ENCODE measurements at regions not wholly inside any gene's neighbourhood (a gene's known extent, or its start where the extent isn't known, plus 50 kb on each side); places are given as distances from the start of the nearest gene placed in this dataset.

- Mint-ChIP-seq H3K27ac (no peak overlapping the region), H3K9me3 (peaks cover 2% of the 10 kb centered on the region)
Measured at GRCh38 chr15:31732726-31733125, 297.6 kb upstream of the CHRNA7 start.

GRCh38 chr15:31733424-31733823 is 296.9 kb upstream of the CHRNA7 start:
- peaks cover 2% of the 10 kb centered on the region for H3K9me3 Mint-ChIP-seq
- no peak for DNase-seq
- H3K4me3 Mint-ChIP-seq = no peak overlapping the region
- H3K4me1 Mint-ChIP-seq = no peaks in the 10 kb centered on the region
- H3K27me3 Mint-ChIP-seq = peaks cover 56% of the 10 kb centered on the region
- H3K27ac Mint-ChIP-seq = no peak overlapping the region
- H3K36me3 Mint-ChIP-seq = no peaks in the 10 kb centered on the region

More at GRCh38 chr15:31732726-31733125, 297.6 kb upstream of the CHRNA7 start:
- Mint-ChIP-seq H3K4me3 (no peak overlapping the region), H3K4me1 (no peaks in the 10 kb centered on the region), H3K27me3 (peaks cover 52% of the 10 kb centered on the region), H3K36me3 (no peaks in the 10 kb centered on the region)
- no peak for DNase-seq

GRCh38 chr15:31740203-31740602 is 290.1 kb upstream of the CHRNA7 start:
- DNase-seq = no peak
- Mint-ChIP-seq H3K36me3 (peaks cover 2% of the 10 kb centered on the region), H3K27me3 (peaks cover 24% of the 10 kb centered on the region), H3K4me1 (no peaks in the 10 kb centered on the region), H3K9me3 (peaks cover 22% of the 10 kb centered on the region), H3K27ac (no peak overlapping the region), H3K4me3 (no peak overlapping the region)

- no peaks in the 10 kb centered on the region for H3K4me1 Mint-ChIP-seq
- no peaks in the 10 kb centered on the region for H3K36me3 Mint-ChIP-seq
- H3K27ac Mint-ChIP-seq = no peak overlapping the region
- DNase-seq = no peak
- no peak overlapping the region for H3K4me3 Mint-ChIP-seq
- H3K9me3 Mint-ChIP-seq = peaks cover 21% of the 10 kb centered on the region
- H3K27me3 Mint-ChIP-seq = peaks cover 20% of the 10 kb centered on the region
Measured at GRCh38 chr15:31745841-31746240, 284.5 kb upstream of the CHRNA7 start.

GRCh38 chr15:31752065-31752762 is 278.1 kb upstream of the CHRNA7 start:
- no peak overlapping the region for H3K27ac Mint-ChIP-seq
- H3K27me3 Mint-ChIP-seq = peaks cover 11% of the 10 kb centered on the region
- no peaks in the 10 kb centered on the region for H3K4me1 Mint-ChIP-seq
- H3K4me3 Mint-ChIP-seq = no peak overlapping the region
- H3K9me3 Mint-ChIP-seq = peaks cover 2% of the 10 kb centered on the region
- H3K36me3 Mint-ChIP-seq = no peaks in the 10 kb centered on the region
- no peak for DNase-seq

GRCh38 chr15:31752905-31753304 is 277.4 kb upstream of the CHRNA7 start:
- peaks cover 2% of the 10 kb centered on the region for H3K9me3 Mint-ChIP-seq
- H3K4me1 Mint-ChIP-seq = no peaks in the 10 kb centered on the region
- H3K27me3 Mint-ChIP-seq = peaks cover 4% of the 10 kb centered on the region

GRCh38 chr15:31758126-31758525 is 272.2 kb upstream of the CHRNA7 start:
- Mint-ChIP-seq H3K4me1 (no peaks in the 10 kb centered on the region), H3K27me3 (peaks cover 33% of the 10 kb centered on the region), H3K36me3 (no peaks in the 10 kb centered on the region), H3K4me3 (no peak overlapping the region), H3K9me3 (no peaks in the 10 kb centered on the region), H3K27ac (no peak overlapping the region)
- no peak for DNase-seq

More at GRCh38 chr15:31752905-31753304, 277.4 kb upstream of the CHRNA7 start:
- H3K4me3 Mint-ChIP-seq = no peak overlapping the region
- no peak overlapping the region for H3K27ac Mint-ChIP-seq
- no peaks in the 10 kb centered on the region for H3K36me3 Mint-ChIP-seq
- no peak for DNase-seq

- DNase-seq = no peak
- H3K9me3 Mint-ChIP-seq = no peaks in the 10 kb centered on the region
- H3K4me1 Mint-ChIP-seq = no peaks in the 10 kb centered on the region
- H3K27ac Mint-ChIP-seq = no peak overlapping the region
- H3K4me3 Mint-ChIP-seq = no peak overlapping the region
- no peaks in the 10 kb centered on the region for H3K36me3 Mint-ChIP-seq
- H3K27me3 Mint-ChIP-seq = peaks cover 10% of the 10 kb centered on the region
Measured at GRCh38 chr15:31768055-31768454, 262.3 kb upstream of the CHRNA7 start.

- Mint-ChIP-seq H3K4me1 (no peaks in the 10 kb centered on the region), H3K4me3 (no peak overlapping the region), H3K27me3 (peaks cover 21% of the 10 kb centered on the region), H3K36me3 (no peaks in the 10 kb centered on the region), H3K27ac (no peak overlapping the region), H3K9me3 (no peaks in the 10 kb centered on the region)
- DNase-seq = no peak
Measured at GRCh38 chr15:31774045-31774444, 256.3 kb upstream of the CHRNA7 start.

GRCh38 chr15:31776039-31776438 is 254.3 kb upstream of the CHRNA7 start:
- H3K36me3 Mint-ChIP-seq = no peaks in the 10 kb centered on the region
- no peak overlapping the region for H3K4me3 Mint-ChIP-seq
- DNase-seq = no peak
- peaks cover 15% of the 10 kb centered on the region for H3K27me3 Mint-ChIP-seq
- H3K27ac Mint-ChIP-seq = no peak overlapping the region
- no peaks in the 10 kb centered on the region for H3K4me1 Mint-ChIP-seq
- no peaks in the 10 kb centered on the region for H3K9me3 Mint-ChIP-seq

GRCh38 chr15:31781261-31781660 is 249.1 kb upstream of the CHRNA7 start:
- Mint-ChIP-seq H3K4me1 (no peaks in the 10 kb centered on the region), H3K4me3 (no peak overlapping the region), H3K36me3 (no peaks in the 10 kb centered on the region), H3K27ac (no peak overlapping the region), H3K9me3 (no peaks in the 10 kb centered on the region), H3K27me3 (peaks cover 14% of the 10 kb centered on the region)
- no peak for DNase-seq

GRCh38 chr15:31782016-31782783 is 248.1 kb upstream of the CHRNA7 start:
- Mint-ChIP-seq H3K27me3 (peaks cover 13% of the 10 kb centered on the region), H3K4me3 (no peak overlapping the region), H3K4me1 (no peaks in the 10 kb centered on the region), H3K9me3 (no peaks in the 10 kb centered on the region), H3K27ac (no peak overlapping the region), H3K36me3 (no peaks in the 10 kb centered on the region)
- DNase-seq = no peak

GRCh38 chr15:31782951-31783350 is 247.4 kb upstream of the CHRNA7 start:
- no peak for DNase-seq
- Mint-ChIP-seq H3K4me3 (no peak overlapping the region), H3K27ac (no peak overlapping the region), H3K27me3 (peaks cover 6% of the 10 kb centered on the region), H3K36me3 (no peaks in the 10 kb centered on the region), H3K4me1 (no peaks in the 10 kb centered on the region), H3K9me3 (no peaks in the 10 kb centered on the region)

GRCh38 chr15:31786360-31786759 is 244.0 kb upstream of the CHRNA7 start:
- H3K9me3 Mint-ChIP-seq = no peaks in the 10 kb centered on the region
- no peak overlapping the region for H3K27ac Mint-ChIP-seq
- no peak overlapping the region for H3K4me3 Mint-ChIP-seq
- no peak for DNase-seq
- no peaks in the 10 kb centered on the region for H3K4me1 Mint-ChIP-seq
- no peaks in the 10 kb centered on the region for H3K36me3 Mint-ChIP-seq
- H3K27me3 Mint-ChIP-seq = peaks cover 3% of the 10 kb centered on the region

- H3K4me3 Mint-ChIP-seq = no peak overlapping the region
- H3K4me1 Mint-ChIP-seq = no peaks in the 10 kb centered on the region
- H3K36me3 Mint-ChIP-seq = no peaks in the 10 kb centered on the region
- H3K9me3 Mint-ChIP-seq = no peaks in the 10 kb centered on the region
- H3K27me3 Mint-ChIP-seq = no peaks in the 10 kb centered on the region
- no peak for DNase-seq
- no peak overlapping the region for H3K27ac Mint-ChIP-seq
Measured at GRCh38 chr15:31788104-31788503, 242.2 kb upstream of the CHRNA7 start.

Measured in activated naive CD8-positive, alpha-beta T cell treated with anti-CD3 and anti-CD28 coated beads for 36 hours (primary cell).